BJ (cell line): ENCODE measurements at regions not wholly inside any gene's neighbourhood (a gene's known extent, or its start where the extent isn't known, plus 50 kb on each side); places are given as distances from the start of the nearest gene placed in this dataset.

Experiments used
- CTCF ChIA-PET: fragments of 350-600 bp; formaldehyde crosslinking; extraction: SDS; loops from one replicate; lab custom pipeline; 2021; ENCODE audit warnings: antibody characterized with exemption, inconsistent platforms; lab: Yijun Ruan, JAX
- POLR2A ChIA-PET: fragments of 300-600 bp; sonication (Branson Sonifier 250); formaldehyde crosslinking; extraction: SDS; loops from one replicate; lab custom pipeline; 2021; ENCODE audit warnings: antibody characterized with exemption; lab: Charles Lee
- DNase-seq: peaks from one replicate; pipeline ENCODE4 v3.0.0-alpha.2; 2011; ENCODE audit warnings: low read depth
- H3K27me3 ChIP-seq: 2 replicates; pipeline ENCODE4 v1.6.0; 2011; ENCODE audit warnings: low read length; ENCODE audit not compliant: control insufficient read depth, insufficient read depth
- H3K36me3 ChIP-seq: 2 replicates; pipeline ENCODE4 v1.5.1; 2011; ENCODE audit warnings: low read length; ENCODE audit not compliant: control insufficient read depth, insufficient read depth
- H3K4me3 ChIP-seq: 2 replicates; pipeline ENCODE4 v1.5.1; 2011; ENCODE audit warnings: low read depth, mild to moderate bottlenecking, control low read depth, low read length
- TF ChIP-seq, protein P1 (sequence below): IDR thresholded peaks from 2 replicates; pipeline ENCODE4 v1.5.1; 2011; ENCODE audit warnings: low read depth, mild to moderate bottlenecking, control low read depth, inconsistent platforms, low read length, moderate library complexity; ENCODE audit not compliant: insufficient read depth

DNA sequence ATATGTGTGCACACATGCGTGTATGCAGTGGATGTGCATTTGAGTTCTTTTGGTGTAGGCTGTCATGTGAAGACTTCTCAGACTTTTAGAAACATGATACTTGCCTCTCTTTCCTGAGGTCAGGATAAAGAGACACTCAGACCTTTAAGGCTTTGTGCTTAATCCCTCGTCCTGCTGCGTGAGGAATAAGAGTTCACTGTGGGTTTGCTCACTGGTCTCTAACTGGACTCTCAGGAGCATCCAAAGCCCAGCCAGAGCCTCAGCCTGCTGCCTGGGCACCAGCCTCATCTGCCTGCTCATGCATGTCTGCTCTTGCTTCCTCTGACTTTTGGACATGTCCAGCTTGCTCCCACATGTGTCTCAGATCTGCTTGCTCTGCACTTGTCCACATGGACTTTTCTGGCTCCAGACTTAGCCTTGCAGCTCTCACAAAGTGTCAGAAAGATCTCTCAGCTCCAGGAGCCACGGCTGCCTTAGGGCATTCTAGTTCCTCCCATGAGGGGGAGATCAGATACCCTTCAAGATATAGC is 65.1 kb upstream of the ZNF366 start:
- CTCF ChIA-PET: interaction anchor here (1.1 to 1.3 kb wide), 2 partner anchors 21 to 35 kb away, joined by 3 read pairs; no protein-coding TSS in a partner anchor
- TF ChIP-seq, protein P1, sequence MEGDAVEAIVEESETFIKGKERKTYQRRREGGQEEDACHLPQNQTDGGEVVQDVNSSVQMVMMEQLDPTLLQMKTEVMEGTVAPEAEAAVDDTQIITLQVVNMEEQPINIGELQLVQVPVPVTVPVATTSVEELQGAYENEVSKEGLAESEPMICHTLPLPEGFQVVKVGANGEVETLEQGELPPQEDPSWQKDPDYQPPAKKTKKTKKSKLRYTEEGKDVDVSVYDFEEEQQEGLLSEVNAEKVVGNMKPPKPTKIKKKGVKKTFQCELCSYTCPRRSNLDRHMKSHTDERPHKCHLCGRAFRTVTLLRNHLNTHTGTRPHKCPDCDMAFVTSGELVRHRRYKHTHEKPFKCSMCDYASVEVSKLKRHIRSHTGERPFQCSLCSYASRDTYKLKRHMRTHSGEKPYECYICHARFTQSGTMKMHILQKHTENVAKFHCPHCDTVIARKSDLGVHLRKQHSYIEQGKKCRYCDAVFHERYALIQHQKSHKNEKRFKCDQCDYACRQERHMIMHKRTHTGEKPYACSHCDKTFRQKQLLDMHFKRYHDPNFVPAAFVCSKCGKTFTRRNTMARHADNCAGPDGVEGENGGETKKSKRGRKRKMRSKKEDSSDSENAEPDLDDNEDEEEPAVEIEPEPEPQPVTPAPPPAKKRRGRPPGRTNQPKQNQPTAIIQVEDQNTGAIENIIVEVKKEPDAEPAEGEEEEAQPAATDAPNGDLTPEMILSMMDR: no peak
- DNase-seq: no peak
- H3K4me3 ChIP-seq: no peak overlapping the region
- no peaks in the 10 kb centered on the region for H3K36me3 ChIP-seq
- POLR2A ChIA-PET: no interaction called here
- H3K27me3 ChIP-seq: peaks cover 1% of the 10 kb centered on the region

DNA sequence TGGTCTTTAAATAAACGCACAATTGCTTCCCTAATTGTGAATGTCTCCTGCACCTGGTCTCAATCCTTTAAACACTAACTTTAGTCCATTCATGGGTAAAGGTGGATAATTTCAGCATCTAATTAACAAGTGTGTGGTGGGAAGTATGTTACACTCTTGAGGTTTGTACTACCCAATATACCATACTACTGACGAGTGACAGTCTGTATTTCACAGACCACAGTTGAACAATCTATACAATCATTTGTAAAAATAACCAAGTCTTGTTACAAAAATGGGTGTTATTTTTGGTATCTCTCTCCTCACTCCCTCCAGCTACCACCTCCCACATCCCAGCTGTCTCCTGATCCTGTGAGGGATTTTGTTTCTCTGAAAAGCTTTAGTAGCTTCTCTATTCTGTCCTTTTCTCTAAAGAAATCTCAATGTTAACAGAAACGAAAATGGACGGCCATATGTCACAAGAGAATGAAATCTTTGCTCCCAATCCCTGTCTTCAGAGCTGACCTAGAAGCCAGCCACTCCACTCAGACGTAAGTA is 62.3 kb upstream of the ZNF366 start:
- DNase-seq: no peak
- ChIA-PET POLR2A (no interaction called here), CTCF (no interaction called here)
- TF ChIP-seq, protein P1: no peak
- Histone ChIP-seq H3K27me3 (peaks cover 1% of the 10 kb centered on the region), H3K4me3 (no peak overlapping the region), H3K36me3 (no peaks in the 10 kb centered on the region)

DNA sequence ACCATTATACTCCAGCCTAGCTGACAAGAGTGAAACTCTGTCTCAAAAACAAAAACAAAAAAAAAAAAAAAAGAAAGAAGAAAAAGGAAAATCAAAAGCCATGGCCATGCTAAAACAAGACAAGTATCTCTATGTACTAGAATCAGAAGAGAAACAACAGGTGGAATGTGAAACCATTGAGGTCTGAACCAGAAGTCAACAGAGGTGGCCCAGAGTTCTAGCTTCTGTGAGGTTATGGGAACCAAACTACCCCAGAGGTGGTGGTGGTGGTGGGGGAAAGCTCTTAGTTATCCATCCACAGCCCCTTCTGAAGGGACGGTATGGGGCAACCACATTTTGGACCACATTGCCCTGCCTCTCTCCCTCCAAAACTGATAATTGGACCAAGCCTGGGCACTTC is 59.5 kb upstream of the ZNF366 start:
- ChIA-PET CTCF (interaction anchor here (0.6 to 1.1 kb wide), 2 partner anchors 11 to 690 kb away, joined by 3 read pairs; no protein-coding TSS in a partner anchor), POLR2A (no interaction called here)

DNA sequence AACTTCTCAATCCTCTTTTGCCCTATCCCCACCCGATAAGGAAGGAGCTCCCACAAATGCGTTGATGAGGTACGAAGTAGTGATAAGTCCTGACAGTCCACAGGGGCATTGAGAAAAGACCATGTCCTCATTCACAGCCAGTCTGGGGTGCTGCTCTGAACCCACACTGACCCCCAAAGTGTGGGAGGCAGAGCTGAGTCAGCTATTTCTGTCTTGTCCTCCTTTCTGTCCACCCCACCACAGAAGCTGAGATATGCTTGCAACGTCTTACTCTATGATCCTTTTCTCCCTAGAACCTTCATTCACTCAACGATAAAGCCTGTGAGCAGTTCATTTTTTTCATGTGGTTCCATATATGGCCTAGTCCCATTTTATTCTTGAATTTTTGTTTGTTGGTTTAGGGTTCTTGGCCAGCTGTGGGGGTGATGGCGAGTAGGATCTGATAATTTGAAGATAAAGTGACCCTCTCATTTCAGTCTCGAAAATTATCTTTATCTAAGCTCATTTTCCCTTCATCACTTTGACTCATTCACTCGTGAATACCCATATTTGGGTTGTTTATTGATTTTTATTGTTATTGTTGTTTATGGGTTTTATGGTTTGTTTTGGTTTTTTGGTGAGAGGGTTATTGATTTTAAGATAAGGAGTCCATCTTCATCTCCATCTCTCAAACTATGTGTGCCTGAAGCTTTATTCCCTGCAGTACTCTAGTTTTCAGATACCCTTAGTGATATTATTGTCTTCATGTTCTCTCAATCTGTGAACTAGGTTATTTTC is 58.5 kb upstream of the ZNF366 start:
- TF ChIP-seq, protein P1: no peak
- ChIA-PET POLR2A (no interaction called here), CTCF (interaction anchor here (1.5 to 2.1 kb wide), 2 partner anchors 11 to 45 kb away, joined by 4 to 7 read pairs; no protein-coding TSS in a partner anchor)
- Histone ChIP-seq H3K36me3 (no peaks in the 10 kb centered on the region), H3K27me3 (peaks cover 1% of the 10 kb centered on the region), H3K4me3 (no peak overlapping the region)
- no peak for DNase-seq

More for the DNA sequence above, 59.5 kb upstream of the ZNF366 start:
- TF ChIP-seq, protein P1: no peak
- no peak for DNase-seq
- peaks cover 1% of the 10 kb centered on the region for H3K27me3 ChIP-seq
- H3K4me3 ChIP-seq: no peak overlapping the region
- H3K36me3 ChIP-seq: no peaks in the 10 kb centered on the region

DNA sequence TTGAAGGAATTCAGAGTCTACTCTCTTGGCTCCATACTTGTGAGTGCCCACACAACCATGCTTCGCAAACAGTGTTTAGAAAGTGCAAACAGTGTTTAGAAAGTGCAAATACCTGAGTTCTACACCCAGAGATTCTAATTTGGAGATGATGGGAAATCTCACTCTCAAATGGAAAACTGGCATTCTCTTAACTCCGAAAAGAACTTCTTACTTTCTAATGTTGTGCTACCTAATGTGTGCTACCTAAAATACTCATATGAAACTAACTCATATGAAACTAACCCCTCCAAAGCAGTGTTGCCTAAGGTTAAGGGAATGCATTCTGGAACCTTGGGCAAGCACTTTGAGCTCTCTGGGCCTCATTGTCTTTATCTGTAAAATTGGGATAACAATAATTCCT is 55.5 kb upstream of the ZNF366 start:
- H3K36me3 ChIP-seq: no peaks in the 10 kb centered on the region
- no peak overlapping the region for H3K4me3 ChIP-seq
- CTCF ChIA-PET: interaction anchor here (0.8 to 1.0 kb wide), 2 partner anchors 13 to 39 kb away, joined by 3 read pairs; no protein-coding TSS in a partner anchor
- peaks cover 1% of the 10 kb centered on the region for H3K27me3 ChIP-seq
- no peak for DNase-seq
- POLR2A ChIA-PET: no interaction called here
- TF ChIP-seq, protein P1: no peak
